Skin epidermis (tissue), 12 donors: ENCODE measurements at regions not wholly inside any gene's neighbourhood (a gene's known extent, or its start where the extent isn't known, plus 50 kb on each side); places are given as distances from the start of the nearest gene placed in this dataset.

Experiments
- H3K27ac ChIP-seq, 21 experiments: fragments of 200-600 bp; sonication (generic) in 11 of 21; one replicate each; pipeline ENCODE4 v1.5.0; 2020; ENCODE audit warnings: mild to moderate bottlenecking in 3 of 21, inconsistent platforms in 2 of 21, moderate library complexity in 2 of 21
- H3K4me3 ChIP-seq, 7 experiments: fragments of 200-600 bp; sonication (generic) in 2 of 7; one replicate each; pipeline ENCODE4 v1.5.0; 2020; ENCODE audit warnings: inconsistent platforms in 2 of 7, mild to moderate bottlenecking in 2 of 7, moderate library complexity in 1 of 7

GRCh38 chr4:92090887-92091286 lies 212.9 kb upstream of the GRID2 start:
- no peak overlapping the region for H3K27ac ChIP-seq
- H3K4me3 ChIP-seq = no peak overlapping the region

DNA sequence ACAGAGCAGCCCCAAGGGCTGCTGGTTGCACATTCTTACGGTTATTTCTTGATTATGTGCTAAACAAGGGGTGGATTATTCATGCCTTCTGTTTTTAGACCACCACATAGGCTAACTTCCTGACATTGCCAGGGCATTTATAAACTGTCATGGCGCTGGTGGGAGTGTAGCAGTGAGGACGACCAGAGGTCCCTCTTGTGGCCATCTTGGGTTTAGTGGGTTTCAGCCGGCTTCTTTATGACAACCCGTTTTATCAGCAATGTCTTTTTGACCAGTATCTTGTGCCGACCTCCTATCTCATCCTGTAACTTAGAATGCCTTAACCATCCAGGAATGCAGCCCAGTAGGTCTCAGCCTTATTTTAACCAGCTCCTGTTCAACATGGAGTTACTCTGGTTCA lies 212.4 kb upstream of the GRID2 start:
- Histone ChIP-seq H3K4me3 (no peak overlapping the region), H3K27ac (no peak overlapping the region)

DNA sequence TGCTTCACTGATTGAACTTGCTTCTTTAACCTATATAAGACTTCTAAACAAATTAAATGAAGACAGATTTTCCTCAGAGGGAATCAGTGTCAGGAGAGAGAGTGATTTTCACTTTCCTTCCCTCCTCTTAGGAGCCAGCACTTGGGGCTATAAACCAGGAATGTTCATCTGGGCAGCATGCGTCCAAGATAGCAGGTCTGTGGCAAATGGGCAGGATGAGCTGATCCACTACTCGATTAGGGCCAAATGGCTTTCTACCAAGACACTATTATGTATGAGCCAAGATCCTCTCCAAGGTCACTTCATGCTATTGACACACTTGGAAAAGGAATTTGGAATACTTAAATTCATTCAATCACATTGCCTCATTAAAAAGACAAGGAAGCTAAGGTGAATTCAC lies 203.9 kb upstream of the GRID2 start:
- H3K4me3 ChIP-seq = no peak overlapping the region
- no peak overlapping the region for H3K27ac ChIP-seq

GRCh38 chr4:92100975-92101374 lies 202.8 kb upstream of the GRID2 start:
- Histone ChIP-seq H3K4me3 (no peak overlapping the region), H3K27ac (no peak overlapping the region)

DNA sequence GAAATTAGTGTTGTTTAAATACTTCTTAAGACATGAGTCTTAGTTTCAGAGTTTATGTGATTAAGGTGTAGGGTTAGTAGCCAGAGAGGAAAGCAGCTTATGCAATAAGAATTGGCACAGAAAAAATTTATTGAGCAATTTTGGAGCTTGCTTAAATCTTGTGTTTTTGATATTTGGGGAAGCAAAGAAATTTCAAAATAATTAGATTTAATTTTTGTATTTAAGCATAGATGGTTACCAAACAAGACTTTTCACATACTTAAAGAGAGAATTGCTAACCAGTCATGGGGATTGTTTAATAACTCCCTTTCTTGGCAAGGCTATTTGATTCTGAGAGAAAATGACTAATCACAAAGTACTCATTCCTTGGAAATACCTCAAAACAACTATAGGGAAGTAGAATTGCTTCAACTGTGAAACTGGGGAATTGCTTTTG lies 202.0 kb upstream of the GRID2 start:
- Histone ChIP-seq H3K27ac (no peak overlapping the region), H3K4me3 (no peak overlapping the region)

- Histone ChIP-seq H3K4me3 (no peak overlapping the region), H3K27ac (no peak overlapping the region)
Observed at GRCh38 chr4:92104506-92104905, 199.3 kb upstream of the GRID2 start.

- Histone ChIP-seq H3K27ac (no peak overlapping the region), H3K4me3 (no peak overlapping the region)
Observed at GRCh38 chr4:92106816-92107215, 196.9 kb upstream of the GRID2 start.

- no peak overlapping the region for H3K4me3 ChIP-seq
- H3K27ac ChIP-seq = no peak overlapping the region
Observed at GRCh38 chr4:92111493-92111892, 192.3 kb upstream of the GRID2 start.

DNA sequence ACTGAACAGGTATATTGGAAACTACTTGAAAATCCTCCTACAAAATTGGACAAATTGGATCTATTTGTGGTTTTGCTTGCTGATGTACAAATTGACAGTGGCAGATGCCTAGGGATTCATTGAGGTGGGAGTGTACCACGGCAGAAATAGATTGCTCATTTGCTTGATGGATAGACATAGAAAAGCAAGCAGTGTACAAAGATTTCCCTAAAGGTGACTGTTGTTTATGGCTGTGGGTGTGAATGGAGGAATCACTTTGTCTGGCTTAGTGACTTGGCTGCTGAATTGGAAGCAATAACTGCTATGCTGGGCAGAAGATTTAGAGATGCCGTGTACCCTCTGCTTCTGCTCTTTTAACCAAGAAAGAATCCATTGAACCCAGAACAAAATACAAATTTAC lies 191.0 kb upstream of the GRID2 start:
- Histone ChIP-seq H3K27ac (no peak overlapping the region), H3K4me3 (no peak overlapping the region)

DNA sequence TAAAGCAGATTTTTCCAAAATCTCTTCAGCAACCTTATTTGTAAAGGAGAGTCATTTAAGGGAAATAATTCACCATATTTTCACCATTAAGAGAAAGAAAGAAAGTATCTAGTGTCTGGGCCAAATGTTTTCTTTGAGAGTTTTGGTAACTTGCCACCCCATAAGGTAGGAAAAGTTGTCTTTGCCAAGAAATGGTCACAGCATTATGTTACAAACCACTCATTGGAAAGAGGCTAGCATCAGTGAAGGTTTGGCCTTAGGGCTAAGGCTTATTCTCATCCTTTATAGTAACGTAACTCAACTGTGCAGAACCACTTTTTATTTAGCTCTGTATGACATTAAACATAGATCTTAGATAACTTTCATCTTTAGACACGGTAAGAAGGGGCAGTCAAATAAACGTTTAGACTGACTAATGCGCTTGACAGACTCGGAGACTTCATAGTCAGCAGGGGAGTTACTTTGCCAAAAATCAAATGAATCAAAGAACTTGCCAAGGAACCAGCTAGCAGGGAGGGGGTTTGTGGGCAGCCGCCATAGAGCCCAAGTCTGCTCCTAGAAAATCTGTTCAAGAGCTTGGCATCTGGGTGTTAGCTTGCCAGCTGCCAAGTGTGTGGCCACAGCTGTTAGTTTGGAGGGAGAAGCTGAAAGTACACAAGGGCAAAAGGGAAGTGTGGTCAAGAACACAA lies 182.8 kb upstream of the GRID2 start:
- H3K27ac ChIP-seq = no peak overlapping the region
- no peak overlapping the region for H3K4me3 ChIP-seq

- no peak overlapping the region for H3K27ac ChIP-seq
- no peak overlapping the region for H3K4me3 ChIP-seq
Observed at GRCh38 chr4:92122911-92123310, 180.9 kb upstream of the GRID2 start.

GRCh38 chr4:92128676-92129075 lies 175.1 kb upstream of the GRID2 start:
- Histone ChIP-seq H3K27ac (no peak overlapping the region), H3K4me3 (no peak overlapping the region)

DNA sequence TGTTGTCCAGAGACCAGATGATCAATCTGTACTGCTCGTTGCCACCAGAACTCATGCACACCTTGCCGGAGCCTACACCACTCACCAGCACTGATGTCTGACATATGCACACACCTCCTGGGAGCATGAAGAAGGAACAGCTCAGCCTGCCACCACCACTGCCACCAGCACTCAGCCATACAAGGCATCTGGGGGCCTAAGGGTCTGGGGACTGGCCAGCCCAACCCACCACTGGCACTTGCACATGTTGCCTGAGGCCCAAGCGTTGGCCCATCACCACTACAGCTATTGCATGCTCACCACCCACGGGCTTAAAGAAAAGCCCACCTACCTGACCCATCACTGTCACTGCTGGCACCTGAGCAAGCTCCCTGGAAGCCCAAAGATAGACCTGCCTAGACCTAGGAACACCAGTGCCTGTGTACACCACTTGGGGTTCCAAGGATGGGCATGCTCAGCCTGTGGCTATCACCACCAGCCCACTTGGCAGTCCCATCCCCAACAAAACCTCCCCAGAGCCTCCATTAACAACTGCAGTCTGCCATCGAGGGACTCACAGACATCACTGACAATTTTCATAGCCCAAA lies 174.3 kb upstream of the GRID2 start:
- no peak overlapping the region for H3K27ac ChIP-seq

DNA sequence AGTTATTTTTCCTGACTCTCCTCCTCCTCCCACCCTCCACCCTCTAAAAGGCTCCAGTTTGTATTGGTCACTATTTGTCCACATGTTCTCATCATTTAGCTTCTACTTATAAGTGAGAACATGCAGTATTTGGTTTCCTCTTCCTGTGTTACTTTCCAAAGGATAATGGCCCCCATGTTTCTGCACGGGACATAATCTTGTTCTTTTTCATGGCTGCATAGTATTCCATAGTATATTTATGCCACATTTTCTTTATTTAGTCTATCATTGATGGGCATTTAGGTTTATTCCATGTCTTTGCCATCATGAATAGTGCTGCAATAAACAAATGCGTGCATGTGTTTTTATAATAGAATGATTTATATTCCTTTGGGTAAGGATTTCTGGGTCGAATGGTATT lies 167.3 kb upstream of the GRID2 start:
- no peak overlapping the region for H3K27ac ChIP-seq

More for the DNA sequence above, 174.3 kb upstream of the GRID2 start:
- H3K4me3 ChIP-seq = no peak overlapping the region

GRCh38 chr4:92163348-92163747 lies 140.4 kb upstream of the GRID2 start:
- H3K4me3 ChIP-seq = no peak overlapping the region
- no peak overlapping the region for H3K27ac ChIP-seq

More for the DNA sequence above, 167.3 kb upstream of the GRID2 start:
- H3K4me3 ChIP-seq = no peak overlapping the region

DNA sequence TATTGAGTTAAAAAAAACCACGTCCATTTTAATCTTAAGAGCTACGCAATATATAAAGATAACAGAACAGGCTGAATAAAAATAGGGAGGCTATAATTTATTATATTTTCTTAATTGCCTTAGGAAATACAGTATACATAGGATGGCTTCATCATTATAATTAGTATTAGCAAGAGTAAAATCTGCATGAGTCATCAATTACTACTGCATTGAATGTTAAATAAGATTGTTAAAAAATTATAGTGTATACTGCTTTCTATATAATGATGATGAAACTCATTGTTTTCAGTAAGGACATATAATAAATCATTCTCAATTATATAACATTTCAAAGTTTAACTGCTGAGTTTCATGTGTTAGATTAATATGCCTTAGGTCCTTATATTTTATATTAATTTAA lies 133.4 kb upstream of the GRID2 start:
- no peak overlapping the region for H3K27ac ChIP-seq
- no peak overlapping the region for H3K4me3 ChIP-seq

- Histone ChIP-seq H3K4me3 (no peak overlapping the region), H3K27ac (no peak overlapping the region)
Observed at GRCh38 chr4:92172203-92172602, 131.6 kb upstream of the GRID2 start.

DNA sequence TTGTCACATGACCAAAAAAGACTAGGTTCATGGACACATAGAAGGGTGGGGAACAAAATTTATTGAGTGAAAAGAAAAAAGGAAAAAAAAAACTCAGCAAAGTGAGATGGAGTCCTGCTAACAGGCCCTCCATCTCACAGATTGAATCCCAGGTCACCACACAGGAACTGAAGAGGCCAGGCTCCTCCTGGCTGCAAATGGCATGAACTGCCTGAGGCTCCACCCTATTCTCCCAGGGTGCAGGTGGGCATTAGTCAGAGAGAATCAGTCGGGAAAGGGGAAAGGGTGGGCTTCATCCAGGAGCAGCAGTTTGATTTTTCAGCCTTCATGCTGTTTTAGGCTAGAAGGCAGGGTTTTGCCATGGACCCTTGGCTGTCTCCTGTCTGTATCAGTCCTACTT lies 128.5 kb upstream of the GRID2 start:
- Histone ChIP-seq H3K27ac (no peak overlapping the region), H3K4me3 (no peak overlapping the region)

DNA sequence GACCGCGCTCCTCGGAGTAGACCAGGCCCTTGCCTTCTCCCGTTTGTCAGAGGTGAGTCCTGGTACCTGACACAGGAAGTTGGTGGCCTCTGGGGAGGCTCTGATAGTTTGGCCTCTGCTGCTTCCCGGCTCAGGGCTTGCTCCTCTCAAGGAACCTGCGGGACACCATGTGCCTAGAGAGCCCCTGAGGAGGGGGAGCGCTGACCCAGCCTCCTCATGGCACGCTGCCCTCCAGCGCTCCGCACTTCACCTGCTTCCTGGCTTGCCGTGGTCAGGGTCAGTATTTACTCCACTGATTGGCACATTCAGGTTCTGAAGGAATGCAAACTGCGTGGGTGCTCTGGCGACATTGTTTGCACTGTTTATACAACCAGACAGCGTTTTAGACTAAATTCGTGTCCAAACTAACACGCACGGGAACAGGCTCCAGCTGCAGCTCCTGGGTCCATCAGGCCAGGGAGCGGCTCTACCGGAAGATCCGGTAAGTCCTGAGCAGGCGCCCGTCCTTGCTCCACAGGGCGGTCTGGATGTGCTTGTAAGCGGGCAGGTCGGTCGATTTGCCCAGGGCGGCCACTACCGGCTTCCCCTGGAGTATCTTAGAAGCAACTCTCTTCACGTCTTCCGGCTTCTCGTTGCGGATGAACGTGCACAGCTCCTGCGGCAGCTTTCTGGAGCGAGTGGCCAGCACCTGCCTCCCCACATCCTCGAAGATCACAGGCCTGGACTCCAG lies 121.6 kb upstream of the GRID2 start:
- H3K27ac ChIP-seq = no peak overlapping the region
- H3K4me3 ChIP-seq = no peak overlapping the region

DNA sequence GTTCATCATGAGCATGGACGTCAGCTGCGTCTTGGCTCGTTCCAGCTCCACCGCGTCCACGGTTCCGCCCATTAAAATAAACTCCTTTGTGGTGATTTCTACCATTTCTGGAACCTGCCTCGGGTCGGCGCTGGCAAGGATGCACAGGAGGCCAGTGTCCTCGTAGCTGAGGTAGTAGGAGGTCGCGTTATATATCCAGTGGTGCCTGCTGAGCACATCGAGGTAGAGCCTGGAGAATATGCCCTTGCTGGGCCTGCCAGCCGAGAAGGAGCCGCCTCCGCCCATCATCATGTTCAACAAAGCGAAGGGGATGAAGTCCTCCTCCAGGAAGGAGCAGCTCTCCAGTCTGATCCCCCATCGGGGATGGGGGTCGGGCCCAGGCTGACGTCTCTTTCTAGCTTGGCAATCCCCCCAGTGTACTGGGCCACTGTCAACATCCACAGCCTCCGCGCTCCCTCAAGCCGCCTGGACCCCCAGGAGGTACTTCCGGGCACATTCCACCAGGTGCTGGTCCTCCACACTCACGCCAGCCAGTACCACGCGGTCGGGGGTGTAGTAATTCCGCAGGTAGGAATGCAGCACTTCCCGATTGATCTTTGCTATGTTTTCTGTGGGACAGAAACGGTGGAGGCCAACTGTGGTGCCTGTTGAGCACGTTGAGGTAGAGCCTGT lies 120.9 kb upstream of the GRID2 start:
- H3K4me3 ChIP-seq = no peak overlapping the region
- no peak overlapping the region for H3K27ac ChIP-seq

DNA sequence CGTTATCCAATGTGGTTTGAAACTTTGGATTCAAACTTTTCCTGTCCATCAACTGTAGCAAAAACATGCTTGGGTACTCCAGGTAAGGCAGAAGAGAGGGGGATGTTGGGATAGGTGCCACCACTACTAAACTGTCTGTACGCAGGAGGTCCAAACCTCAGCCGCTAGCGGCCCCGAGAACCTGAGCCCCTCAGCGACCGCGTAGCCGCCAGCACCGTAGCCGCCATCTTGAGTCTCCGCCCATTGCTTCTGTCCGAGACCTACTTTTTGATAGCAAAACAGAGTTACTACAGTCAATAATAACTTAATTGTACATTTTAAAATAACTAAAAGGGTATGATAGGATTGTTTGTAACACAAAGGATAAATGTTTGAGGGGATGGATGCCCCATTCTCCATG lies 119.9 kb upstream of the GRID2 start:
- H3K4me3 ChIP-seq = no peak overlapping the region
- no peak overlapping the region for H3K27ac ChIP-seq
